GM19351 (cell line): ENCODE measurements at regions not wholly inside any gene's neighbourhood (a gene's known extent, or its start where the extent isn't known, plus 50 kb on each side); places are given as distances from the start of the nearest gene placed in this dataset.
"Not testable (repeated sequence)": the region's sequence is repeated elsewhere in the genome, so short reads cannot be mapped to it uniquely, and the experiment has no call there.

Source experiments
- ATAC-seq: cut with Tn5 transposase; IDR thresholded peaks from one replicate; pipeline ENCODE4 v1.9.1; 2021; ENCODE audit warnings: mild to moderate bottlenecking, moderate library complexity; ENCODE audit not compliant: unreplicated experiment

- ATAC-seq = not testable (repeated sequence)
These were observed 69.5 kb downstream of the NPIPA7 start for GRCh38 chr16:16448423-16448822.

GRCh38 chr16:16449712-16450237 lies 70.8 kb downstream of the NPIPA7 start:
- not testable (repeated sequence) for ATAC-seq

GRCh38 chr16:16451721-16452410 lies 72.9 kb downstream of the NPIPA7 start:
- not testable (repeated sequence) for ATAC-seq

- not testable (repeated sequence) for ATAC-seq
These were observed 79.6 kb downstream of the NPIPA7 start for GRCh38 chr16:16458579-16458978.

- not testable (repeated sequence) for ATAC-seq
These were observed 84.9 kb downstream of the NPIPA7 start for GRCh38 chr16:16463792-16464191.

- not testable (repeated sequence) for ATAC-seq
These were observed 110.0 kb downstream of the NPIPA7 start for GRCh38 chr16:16488919-16489318.

- not testable (repeated sequence) for ATAC-seq
These were observed 110.5 kb downstream of the NPIPA7 start for GRCh38 chr16:16489466-16489865.

GRCh38 chr16:16494114-16494513 lies 115.2 kb downstream of the NPIPA7 start:
- ATAC-seq = not testable (repeated sequence)

GRCh38 chr16:16494998-16495397 lies 116.1 kb downstream of the NPIPA7 start:
- ATAC-seq = not testable (repeated sequence)

- not testable (repeated sequence) for ATAC-seq
These were observed 120.9 kb downstream of the NPIPA7 start for GRCh38 chr16:16499875-16500274.

- not testable (repeated sequence) for ATAC-seq
These were observed 128.1 kb downstream of the NPIPA7 start for GRCh38 chr16:16507041-16507440.

GRCh38 chr16:16508344-16508743 lies 129.4 kb downstream of the NPIPA7 start:
- not testable (repeated sequence) for ATAC-seq

GRCh38 chr16:16519395-16519794 lies 140.5 kb downstream of the NPIPA7 start:
- ATAC-seq = not testable (repeated sequence)

- ATAC-seq = not testable (repeated sequence)
These were observed 142.5 kb downstream of the NPIPA7 start for GRCh38 chr16:16521239-16522002.

- not testable (repeated sequence) for ATAC-seq
These were observed 148.1 kb downstream of the NPIPA7 start for GRCh38 chr16:16526998-16527397.

- ATAC-seq = not testable (repeated sequence)
These were observed 151.8 kb downstream of the NPIPA7 start for GRCh38 chr16:16530744-16531143.

- not testable (repeated sequence) for ATAC-seq
These were observed 156.6 kb downstream of the NPIPA7 start for GRCh38 chr16:16535565-16535964.

GRCh38 chr16:16536151-16536550 lies 157.2 kb downstream of the NPIPA7 start:
- not testable (repeated sequence) for ATAC-seq

- not testable (repeated sequence) for ATAC-seq
These were observed 170.8 kb downstream of the NPIPA7 start for GRCh38 chr16:16549710-16550109.

GRCh38 chr16:16550824-16551223 lies 171.9 kb downstream of the NPIPA7 start:
- ATAC-seq = not testable (repeated sequence)

GRCh38 chr16:16552819-16553340 lies 173.9 kb downstream of the NPIPA7 start:
- ATAC-seq = not testable (repeated sequence)
